WERI-Rb-1 (cell line): ENCODE measurements at regions not wholly inside any gene's neighbourhood (a gene's known extent, or its start where the extent isn't known, plus 50 kb on each side); places are given as distances from the start of the nearest gene placed in this dataset.

Source experiments
- DNase-seq: peaks from one replicate; pipeline ENCODE4 v3.0.0-alpha.2; 2020
- H3K27ac ChIP-seq: fragments of 250-450 bp; sonication (Bioruptor Pico); 2 replicates; pipeline ENCODE4 v1.5.1; 2020; ENCODE audit warnings: mild to moderate bottlenecking, moderate library complexity
- H3K27me3 ChIP-seq: fragments of 250-450 bp; sonication (Bioruptor Pico); 2 replicates; pipeline ENCODE4 v1.5.1; 2021; ENCODE audit warnings: mild to moderate bottlenecking, low read depth, moderate library complexity; ENCODE audit not compliant: insufficient read depth, severe bottlenecking
- H3K36me3 ChIP-seq: fragments of 250-450 bp; sonication (Bioruptor Pico); 2 replicates; pipeline ENCODE4 v1.5.1; 2020; ENCODE audit warnings: mild to moderate bottlenecking, moderate library complexity
- H3K4me3 ChIP-seq: 2 replicates; pipeline ENCODE4 v1.5.1; 2011; ENCODE audit warnings: low read depth, mild to moderate bottlenecking, control low read depth, low read length
- H3K9me3 ChIP-seq: fragments of 250-450 bp; sonication (Bioruptor Pico); 2 replicates; pipeline ENCODE4 v1.5.1; 2021; ENCODE audit warnings: mild to moderate bottlenecking, moderate library complexity; ENCODE audit not compliant: severe bottlenecking
- CTCF ChIP-seq: IDR thresholded peaks from 2 replicates; pipeline ENCODE4 v1.5.1; 2011; ENCODE audit warnings: low read depth, mild to moderate bottlenecking, control low read depth, inconsistent platforms, low read length

GRCh38 chr18:39607034-39607433, 2041.4 kb upstream of the CELF4 start:
- H3K4me3 ChIP-seq, result no peak overlapping the region
- no peak for DNase-seq

DNA sequence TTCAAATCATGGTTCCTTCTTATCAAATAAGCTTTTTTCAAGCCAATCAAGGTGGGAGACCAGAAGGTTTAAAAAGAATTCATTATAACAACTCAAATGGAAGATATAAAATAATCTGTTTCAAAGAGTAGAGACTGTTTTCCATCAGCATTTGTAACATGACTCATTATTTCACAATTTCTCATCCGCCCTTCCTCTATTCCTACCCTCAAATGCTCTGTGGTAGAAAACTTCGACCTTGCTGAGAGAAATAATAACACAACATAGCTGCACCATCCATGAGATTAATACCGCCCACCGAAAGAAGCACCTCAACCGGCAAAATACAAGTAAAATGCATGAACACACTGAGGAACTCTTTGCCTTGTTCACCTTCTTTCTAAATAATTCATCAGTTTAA, 2039.2 kb upstream of the CELF4 start:
- Histone ChIP-seq H3K36me3 (no peaks in the 10 kb centered on the region), H3K9me3 (no peaks in the 10 kb centered on the region), H3K27me3 (no peaks in the 10 kb centered on the region), H3K4me3 (no peak overlapping the region), H3K27ac (no peak overlapping the region)
- TF ChIP-seq CTCF, result no peak
- no peak for DNase-seq

More at GRCh38 chr18:39607034-39607433, 2041.4 kb upstream of the CELF4 start:
- H3K27me3 ChIP-seq, result no peaks in the 10 kb centered on the region
- H3K9me3 ChIP-seq, result no peaks in the 10 kb centered on the region
- no peak overlapping the region for H3K27ac ChIP-seq
- no peaks in the 10 kb centered on the region for H3K36me3 ChIP-seq
- no peak for TF ChIP-seq CTCF

DNA sequence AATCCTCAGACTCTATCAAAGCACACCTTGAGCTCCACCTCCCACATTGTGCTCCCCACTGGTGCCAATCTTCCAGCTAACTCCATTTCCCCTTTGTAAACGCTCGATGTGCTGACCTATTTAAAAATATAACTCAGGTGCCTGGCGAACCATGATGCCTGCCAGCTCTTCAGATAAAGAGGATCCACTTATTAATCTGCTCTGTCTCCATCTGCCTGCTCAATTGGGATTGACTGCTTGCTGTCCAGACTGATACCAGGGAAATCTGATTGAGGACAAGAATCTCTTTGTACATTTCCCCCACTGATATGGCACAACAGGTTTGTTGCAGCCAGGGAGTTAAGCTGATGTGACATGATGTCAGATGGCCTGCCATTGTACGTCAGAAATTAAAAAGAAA, 2036.5 kb upstream of the CELF4 start:
- no peak for TF ChIP-seq CTCF
- H3K4me3 ChIP-seq, result no peak overlapping the region
- H3K36me3 ChIP-seq, result no peaks in the 10 kb centered on the region
- no peaks in the 10 kb centered on the region for H3K9me3 ChIP-seq
- peak; percentile 58 for DNase-seq
- no peaks in the 10 kb centered on the region for H3K27me3 ChIP-seq
- peak overlapping the region; percentile 45 for H3K27ac ChIP-seq

- Histone ChIP-seq H3K27ac (no peak overlapping the region), H3K27me3 (no peaks in the 10 kb centered on the region), H3K4me3 (no peak overlapping the region), H3K36me3 (no peaks in the 10 kb centered on the region), H3K9me3 (no peaks in the 10 kb centered on the region)
- DNase-seq, result no peak
- TF ChIP-seq CTCF, result no peak
Observed at GRCh38 chr18:39600894-39601293, 2035.3 kb upstream of the CELF4 start.

GRCh38 chr18:39599251-39599650, 2033.7 kb upstream of the CELF4 start:
- Histone ChIP-seq H3K36me3 (no peaks in the 10 kb centered on the region), H3K9me3 (no peaks in the 10 kb centered on the region), H3K4me3 (no peak overlapping the region), H3K27ac (no peak overlapping the region), H3K27me3 (no peaks in the 10 kb centered on the region)
- TF ChIP-seq CTCF, result no peak
- DNase-seq, result no peak

GRCh38 chr18:39596891-39597290, 2031.3 kb upstream of the CELF4 start:
- DNase-seq, result no peak
- Histone ChIP-seq H3K27me3 (no peaks in the 10 kb centered on the region), H3K36me3 (no peaks in the 10 kb centered on the region), H3K27ac (no peak overlapping the region), H3K4me3 (no peak overlapping the region), H3K9me3 (no peaks in the 10 kb centered on the region)
- no peak for TF ChIP-seq CTCF
